RKO (cell line): ENCODE measurements at regions not wholly inside any gene's neighbourhood (a gene's known extent, or its start where the extent isn't known, plus 50 kb on each side); places are given as distances from the start of the nearest gene placed in this dataset.
A peak's percentile ranks its signal among the peaks of the same experiment; 100 is the strongest.
"Not testable (repeated sequence)": the region's sequence is repeated elsewhere in the genome, so short reads cannot be mapped to it uniquely, and the experiment has no call there.

ENCODE experiments used
- DNase-seq: peaks from one replicate; pipeline ENCODE4 v3.0.0-alpha.2; 2016; ENCODE audit warnings: low spot score

DNA sequence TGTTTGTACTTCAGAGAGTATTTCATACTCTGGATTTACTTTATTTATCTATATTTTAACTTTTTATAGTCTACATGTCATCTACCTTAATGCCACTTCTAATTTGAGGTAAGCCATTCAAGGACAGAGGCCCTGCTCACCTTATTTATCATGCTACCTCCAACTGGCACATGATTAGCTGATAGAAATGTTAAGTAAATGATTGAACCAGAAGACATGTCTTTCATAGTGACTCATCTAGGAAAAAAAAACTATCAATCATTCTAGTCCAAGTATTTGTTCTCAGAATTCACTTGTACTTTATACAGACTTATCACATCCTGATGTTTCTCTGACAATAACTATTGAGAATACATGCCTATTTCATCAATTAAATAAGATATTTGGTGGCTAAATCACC lies 856.3 kb downstream of the XPNPEP1 start:
- DNase-seq: no peak

DNA sequence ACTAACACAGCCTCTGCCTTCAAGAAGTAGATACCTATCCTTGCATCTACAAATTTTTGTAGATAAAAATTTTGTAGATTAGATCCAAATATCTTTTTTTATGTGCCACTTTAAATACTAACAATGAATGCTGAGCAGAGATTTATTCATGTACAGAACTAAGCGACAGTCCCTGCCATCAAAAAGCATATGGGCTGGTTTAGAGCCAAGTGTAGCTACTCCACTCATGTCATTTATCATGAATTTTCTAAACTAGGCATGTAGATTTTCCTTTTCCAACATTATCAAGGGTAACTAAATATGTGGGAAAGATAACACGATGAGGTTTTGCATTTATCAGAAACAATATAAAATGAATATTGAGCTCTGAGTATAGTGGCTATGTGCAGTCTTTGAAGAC lies 857.5 kb downstream of the XPNPEP1 start:
- DNase-seq: no peak

DNA sequence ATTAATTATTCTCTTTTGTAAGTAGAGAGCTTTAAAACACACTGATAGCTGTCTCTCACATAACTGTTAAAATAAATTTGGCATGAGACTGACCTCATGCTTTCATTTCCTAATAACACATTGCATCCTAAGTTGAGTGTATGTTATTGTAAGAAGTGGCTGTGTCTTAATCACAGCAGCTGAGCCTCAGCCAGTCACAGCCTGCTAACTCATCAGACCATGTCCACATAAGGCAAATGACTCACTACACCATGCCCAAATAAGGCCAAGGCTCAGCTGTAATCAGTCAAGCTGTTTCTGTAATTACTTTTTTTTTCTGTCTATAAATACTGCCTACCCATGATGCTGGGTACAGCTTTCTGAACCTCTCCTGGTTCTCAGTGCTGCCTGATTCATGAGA lies 860.9 kb downstream of the XPNPEP1 start:
- peak; percentile 79 for DNase-seq

DNA sequence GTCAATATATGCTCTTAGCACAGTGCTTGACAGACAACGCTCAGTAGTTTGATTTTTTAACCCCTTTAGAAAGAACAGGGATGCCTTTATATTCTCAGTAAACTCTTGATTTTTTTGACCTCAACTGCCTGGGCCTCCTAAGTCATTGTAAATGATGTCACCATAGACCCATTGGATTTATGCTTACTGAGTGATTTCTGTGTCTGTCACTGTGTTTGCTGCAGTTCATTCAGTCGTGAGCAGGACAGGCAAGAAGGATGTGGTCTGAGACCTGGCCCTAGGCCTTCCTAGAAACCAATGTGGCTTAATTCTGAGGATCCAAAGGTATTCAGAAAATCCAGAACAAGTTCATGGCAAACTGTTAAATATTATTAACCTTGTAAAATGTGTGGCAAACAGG lies 868.1 kb downstream of the XPNPEP1 start:
- DNase-seq: no peak

DNA sequence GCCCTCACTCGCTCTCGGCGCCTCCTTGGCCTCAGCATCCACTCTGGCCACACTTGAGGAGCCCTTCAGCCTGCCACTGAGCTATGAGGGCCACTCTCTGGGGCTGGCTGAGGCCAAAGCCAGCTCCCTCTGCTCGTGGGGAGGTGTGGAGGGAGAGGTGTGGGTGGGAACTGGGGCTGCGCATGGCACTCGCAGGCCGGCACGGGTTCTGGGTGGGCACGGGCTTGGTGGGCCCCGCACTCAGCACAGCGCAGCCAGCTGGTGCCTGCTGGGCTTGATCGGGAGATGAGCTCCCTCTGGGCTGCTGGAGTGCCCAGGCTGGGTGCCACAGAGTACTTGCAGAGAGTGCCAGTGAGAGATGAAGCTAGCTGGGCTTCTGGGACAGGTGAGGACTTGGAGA lies 875.5 kb downstream of the XPNPEP1 start:
- no peak for DNase-seq

DNA sequence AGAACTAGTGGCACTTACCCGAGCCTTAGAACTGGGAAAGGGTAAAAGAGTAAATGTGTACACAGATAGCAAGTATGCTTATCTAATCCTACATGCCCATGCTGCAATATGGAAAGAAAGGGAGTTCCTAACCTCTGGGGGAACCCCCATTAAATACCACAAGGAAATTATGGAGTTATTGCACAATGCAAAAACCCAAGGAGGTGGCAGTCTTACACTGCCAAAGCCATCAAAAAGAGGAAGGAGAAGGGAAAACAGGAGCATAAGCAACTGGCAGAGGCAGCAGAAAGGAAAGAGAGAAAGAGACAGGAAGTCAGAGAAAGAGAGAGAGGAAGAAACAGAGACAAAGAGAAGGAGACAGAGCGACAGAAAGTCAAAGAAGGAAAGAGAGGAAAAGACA lies 876.9 kb downstream of the XPNPEP1 start:
- not testable (repeated sequence) for DNase-seq

DNA sequence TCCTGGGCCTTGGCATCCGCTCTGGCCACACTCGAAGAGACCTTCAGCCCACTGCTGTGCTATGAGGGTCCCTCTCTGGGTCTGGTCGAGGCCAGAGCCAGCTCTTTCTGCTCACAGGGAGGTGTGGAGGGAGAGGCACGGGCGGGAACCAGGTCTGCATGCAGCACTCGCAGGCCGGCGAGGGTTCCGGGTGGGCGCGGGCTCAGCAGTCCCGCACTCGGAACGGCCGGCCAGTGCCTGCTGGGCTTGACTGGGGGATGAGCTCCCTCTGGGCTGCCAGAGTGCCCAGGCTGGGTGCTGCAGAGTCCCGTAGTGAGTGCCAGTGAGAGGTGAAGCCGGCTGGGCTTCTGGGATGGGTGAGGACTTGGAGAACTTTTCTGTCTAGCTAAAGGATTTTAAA lies 882.7 kb downstream of the XPNPEP1 start:
- DNase-seq: no peak

DNA sequence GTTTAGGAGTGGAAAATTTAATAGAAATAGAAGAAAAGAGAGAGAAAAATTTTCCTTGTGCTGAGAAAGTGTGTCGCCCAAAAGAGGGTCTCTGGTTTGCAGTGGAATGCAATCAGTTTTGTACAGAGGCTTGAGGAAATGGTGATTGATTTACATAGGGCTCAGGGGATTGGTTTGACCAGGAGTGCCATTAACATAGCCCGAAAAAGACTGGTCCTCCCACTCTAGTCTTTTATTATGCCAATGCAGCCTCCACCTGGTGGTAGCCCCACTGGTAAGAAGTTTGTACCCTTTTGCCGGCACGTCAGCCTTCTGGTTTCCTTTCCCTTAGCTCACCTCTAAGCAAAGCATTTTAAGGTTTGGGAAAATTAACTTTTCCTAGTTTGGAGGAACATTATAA lies 885.3 kb downstream of the XPNPEP1 start:
- DNase-seq: no peak

DNA sequence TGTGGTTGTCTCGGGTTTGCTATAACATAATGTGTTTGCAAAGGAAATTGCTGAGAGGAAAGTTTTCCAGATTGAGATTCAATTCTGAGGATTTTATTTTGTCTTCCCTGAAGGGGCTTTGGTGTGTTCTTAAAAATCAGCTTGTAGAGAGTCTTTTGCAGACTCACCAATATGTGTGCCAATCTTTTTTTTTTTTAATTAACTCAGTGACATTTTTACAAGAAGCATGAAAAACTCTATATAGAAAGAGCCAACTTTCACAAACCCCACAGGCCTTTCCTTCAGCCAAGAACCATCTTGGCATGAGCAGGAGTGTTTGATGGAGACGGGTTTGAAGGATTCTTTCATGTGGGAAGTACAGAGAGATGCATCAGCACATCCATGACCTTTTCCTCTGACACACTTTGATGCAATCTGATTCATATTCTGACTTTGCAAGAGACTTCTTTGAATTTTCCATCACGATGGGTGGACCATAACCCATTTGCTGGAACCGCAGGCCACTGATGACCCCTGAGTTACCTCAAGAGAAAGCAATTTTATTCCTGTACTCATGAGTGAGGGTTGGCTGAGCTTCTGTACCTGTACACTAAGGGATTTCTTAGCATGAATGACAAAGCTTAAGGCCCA lies 892.6 kb downstream of the XPNPEP1 start:
- no peak for DNase-seq

DNA sequence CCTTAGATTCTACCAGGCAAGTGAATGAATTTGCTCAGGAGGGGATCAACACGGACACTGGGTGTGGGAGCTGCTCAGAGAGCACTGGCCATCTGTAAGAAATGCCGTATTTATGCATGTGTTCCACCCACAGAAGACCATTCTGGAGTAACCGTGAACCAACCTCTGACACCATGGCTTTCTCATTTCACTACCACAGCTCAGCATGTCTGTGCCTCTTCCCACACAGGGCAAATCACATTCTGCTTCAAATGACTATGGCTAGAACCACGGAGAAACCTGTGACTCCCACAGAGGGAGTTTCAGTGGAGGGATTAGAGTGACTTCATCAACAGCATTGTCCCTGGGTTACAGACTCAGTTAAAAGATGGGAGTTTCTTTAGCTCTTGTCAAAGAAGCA lies 893.4 kb downstream of the XPNPEP1 start:
- DNase-seq: no peak

DNA sequence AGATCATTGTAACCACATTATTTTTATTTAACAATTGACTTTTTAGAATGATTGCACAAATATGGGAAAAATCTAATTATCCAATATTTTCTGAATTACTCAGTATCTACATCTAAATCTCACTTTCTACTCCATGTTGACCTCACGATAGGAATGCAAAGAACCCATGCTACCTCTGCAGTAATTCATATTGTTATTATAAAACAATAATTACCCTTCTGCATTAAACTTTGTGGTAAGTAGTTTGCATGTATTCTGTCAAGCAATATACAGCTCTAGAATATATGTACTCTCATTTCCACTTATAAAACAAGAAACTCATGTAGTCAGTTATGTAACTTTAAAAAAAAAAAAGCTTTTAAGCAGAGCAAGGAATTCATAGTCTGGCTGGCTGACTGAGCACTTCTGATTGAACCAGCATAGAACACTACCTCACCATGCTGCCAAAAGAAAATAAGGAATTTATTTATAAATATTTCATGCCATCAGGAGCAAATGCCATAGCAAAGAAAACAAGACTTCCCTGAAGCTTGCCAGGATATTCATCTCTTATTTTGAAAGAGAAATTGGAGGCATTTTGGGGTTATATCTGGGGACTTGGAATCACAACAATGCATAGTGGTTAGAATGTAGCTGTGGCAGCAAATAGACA lies 895.7 kb downstream of the XPNPEP1 start:
- no peak for DNase-seq

DNA sequence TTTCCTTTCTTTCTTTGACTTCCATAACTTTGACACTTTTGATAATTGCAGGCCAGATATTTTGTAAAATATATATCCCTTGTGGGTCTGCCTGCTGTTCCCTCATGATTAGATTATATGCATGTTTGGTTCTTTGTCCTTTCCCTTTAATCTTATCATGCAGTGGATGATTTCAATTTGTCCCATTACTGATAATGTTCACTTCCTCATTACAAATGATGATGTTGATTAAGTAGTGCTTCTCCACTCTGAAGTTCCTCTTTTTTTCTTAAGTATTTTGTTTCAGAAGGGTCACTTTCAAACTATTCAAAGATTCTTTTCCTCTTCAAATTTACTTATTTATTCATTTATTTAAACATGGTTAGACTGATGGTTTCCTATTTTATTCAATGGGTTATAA lies 898.1 kb downstream of the XPNPEP1 start:
- no peak for DNase-seq

DNA sequence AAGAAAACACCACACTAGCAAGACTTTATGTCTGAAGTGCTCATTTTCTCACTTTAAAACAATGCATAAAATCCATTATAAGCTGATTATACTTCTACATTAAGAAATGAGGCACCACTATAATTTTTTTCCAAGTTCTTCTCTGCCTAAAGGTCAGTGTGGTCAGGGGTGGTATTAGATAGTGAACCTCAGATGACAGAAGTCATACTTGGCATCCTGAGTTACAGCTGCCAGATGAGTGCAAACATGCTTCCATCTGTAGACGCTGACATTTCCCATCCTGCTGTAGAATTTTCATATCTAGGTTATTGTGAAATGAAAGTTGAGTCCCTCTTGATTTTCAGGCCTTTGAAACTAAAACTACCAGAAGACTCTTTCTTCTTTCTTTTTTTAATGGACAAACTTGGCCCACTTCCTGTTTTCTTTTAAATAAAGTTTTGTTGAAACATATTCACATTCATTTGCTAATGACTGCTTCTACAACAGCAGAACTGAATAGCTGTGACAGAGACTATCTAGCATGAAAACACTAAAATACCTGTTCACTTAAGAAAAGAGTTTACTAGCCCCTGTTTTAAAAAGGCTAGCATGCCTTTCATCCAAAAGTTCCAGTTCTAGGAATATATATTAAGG lies 900.8 kb downstream of the XPNPEP1 start:
- no peak for DNase-seq

DNA sequence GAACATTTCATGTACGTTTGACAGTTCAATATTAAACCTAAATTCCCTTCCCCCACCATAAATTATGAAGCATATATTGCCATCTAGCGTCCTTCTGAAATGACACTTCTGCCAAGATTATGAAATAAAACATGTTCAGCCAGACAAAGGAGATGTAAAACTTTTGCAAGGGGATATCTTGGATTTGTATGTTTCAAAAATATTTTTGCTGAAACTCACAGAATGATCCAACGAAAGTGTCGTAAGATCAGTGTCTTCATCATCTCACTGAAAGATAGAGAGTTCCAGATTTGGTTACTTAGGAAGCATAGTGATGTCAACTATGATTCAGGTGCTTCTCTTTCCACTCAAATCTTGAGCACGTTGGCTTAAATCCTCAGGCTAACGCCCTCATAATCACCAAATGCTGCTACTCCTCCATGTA lies 904.3 kb downstream of the XPNPEP1 start:
- DNase-seq: peak; percentile 40

DNA sequence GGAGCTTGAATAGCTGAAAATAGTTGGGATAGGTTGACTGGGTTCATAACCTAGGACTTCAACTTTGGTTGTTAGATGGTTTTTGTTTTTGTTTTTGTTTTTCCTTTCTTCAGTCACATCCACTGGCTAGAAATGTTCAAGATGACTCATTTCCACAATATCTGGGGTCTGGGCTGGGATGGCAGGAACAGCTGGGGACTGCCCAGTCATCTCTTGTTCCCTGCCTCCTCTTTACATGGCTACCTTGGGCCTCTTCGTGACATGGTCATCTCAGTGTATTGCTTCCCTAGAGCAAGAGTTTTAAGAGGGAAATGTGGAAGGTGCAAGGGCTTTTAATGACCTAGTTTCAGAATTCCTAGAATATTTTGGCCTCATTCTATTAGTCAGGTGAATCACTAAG lies 915.8 kb downstream of the XPNPEP1 start:
- no peak for DNase-seq

DNA sequence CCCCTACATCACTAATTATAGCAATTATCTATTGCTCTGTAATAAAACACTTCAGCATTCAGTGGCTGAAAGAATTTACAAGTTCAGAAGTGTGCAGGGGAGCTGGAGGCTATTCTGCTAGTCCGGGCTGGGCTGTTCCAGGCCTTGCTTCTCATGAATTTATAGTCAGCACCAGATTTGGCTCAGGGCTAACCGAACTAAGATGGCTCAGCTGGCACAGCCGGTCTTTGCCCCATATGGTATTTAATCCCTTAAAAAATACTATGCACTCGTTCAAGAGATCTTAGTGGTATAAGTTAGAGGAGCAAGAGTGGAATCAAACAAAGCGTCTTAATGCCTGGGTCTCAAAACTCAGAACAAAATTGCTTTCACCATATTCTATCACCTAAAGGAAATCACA lies 932.9 kb downstream of the XPNPEP1 start:
- DNase-seq: no peak

DNA sequence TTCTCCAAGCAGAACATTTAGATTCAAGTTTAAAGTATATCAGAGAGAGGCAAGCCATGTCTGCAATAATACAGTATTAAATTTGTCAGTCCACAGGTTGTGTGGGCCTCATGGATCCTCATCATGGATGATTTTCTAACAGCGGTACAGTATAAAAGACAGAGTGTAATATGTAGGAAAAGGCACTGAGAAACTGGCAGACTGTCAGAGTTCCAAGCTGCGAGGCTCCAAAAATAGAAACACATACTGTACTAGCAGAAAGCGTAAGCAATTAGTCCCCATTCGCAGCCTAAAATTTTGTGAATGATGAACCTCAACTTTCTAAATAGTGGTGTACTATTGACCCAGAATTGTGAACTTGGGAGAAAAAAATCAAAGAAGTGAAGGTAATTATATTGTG lies 933.3 kb downstream of the XPNPEP1 start:
- no peak for DNase-seq

DNA sequence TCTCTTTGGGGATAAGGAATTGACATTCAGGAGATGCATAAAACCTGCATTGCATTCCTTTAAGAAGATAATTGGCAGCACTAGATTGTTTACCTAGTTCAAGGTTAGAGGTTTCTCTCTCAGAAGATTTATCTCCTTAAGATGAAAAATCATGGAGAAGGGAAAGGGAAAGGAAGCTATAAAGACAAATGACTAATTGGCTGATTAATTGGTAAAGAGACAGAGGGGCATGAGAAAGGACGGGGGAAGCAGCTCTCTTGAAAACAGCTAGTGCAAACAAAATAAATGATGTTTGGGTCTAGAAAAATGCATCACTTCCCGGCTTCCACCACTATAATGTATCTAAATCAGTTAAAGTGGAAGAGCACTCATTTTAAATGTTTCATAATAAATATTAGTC lies 941.2 kb downstream of the XPNPEP1 start:
- DNase-seq: no peak

DNA sequence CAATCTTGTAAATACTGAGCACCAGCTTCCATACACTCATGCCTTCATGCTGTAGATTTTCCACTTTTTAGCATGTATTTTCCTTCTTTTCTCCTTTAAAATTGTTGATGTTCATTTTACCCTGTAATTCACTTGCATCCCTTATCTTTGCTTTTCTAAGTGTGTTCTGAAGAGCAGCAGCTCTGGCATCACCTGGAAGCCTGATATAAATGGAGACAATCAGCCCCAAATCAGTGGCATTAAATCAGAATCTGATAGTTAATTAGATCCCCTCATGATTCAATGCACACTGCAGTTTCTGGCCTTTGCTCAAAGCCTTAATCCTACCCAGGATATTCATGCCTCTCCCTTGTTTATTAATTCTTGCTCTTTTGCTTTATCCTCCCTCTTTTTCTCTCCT lies 942.4 kb downstream of the XPNPEP1 start:
- DNase-seq: no peak

DNA sequence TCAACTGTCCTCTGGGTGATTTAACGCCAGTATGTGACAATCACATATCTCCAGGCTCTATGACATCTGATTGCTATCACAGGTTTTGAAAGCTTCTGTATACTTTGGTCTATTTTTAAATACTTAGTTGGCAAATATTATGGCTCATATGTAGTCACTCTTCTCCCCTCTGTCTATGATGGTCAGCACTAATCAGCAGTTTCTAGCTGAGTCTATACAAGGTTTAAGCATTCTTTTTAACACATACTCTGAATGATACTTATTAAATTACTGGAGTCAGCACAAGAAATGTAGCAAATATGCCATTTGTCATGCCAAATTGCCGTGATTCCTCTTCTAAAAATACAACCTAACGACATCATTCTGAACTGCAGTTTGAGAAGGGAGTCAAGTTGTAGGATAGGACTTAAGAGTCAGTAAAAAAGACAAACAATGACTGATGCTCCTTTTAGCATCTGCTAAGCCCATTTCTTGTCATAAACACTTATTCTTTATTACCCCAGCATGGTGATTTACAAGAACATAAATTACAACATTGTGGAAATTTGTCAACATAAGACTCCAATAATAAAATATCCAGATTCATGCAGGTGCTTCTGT lies 947.8 kb downstream of the XPNPEP1 start:
- DNase-seq: no peak

DNA sequence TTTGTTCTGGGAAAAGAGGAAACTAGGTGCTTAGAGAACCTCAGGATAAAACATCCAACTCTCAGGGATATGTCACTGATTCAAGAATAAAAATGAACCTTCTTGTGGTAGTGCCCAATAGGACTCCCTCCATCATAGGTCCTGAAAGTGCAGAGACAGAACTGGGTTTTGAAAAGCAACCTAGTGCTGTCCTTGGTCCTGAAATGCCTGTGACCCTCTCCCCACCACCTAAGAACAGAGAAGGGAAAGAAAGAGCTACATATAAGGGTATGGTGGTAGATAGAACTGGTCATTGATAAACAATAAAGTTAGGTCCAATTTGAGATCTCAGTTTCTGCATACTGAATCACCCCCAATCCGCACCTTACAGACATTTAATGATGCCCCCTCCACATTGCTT lies 953.3 kb downstream of the XPNPEP1 start:
- DNase-seq: peak; percentile 38

DNA sequence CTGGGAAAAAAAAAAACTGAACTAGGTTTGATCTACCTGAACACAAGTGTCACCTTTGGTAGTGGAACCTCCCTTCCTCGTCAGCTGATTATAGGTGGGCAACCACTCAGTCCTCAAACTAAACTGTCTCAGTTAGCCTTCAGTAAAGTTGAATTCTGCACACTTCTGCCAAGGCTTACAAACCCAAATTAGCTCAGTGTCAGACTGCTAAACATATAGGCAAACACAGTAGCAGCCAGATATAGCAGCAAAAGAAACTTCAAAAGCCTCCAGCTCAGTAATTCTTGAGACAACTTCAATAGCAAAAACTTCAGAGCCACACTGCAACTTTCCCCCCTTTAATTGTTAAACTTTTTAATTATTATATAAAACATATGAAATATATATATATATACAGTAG lies 956.9 kb downstream of the XPNPEP1 start:
- no peak for DNase-seq

DNA sequence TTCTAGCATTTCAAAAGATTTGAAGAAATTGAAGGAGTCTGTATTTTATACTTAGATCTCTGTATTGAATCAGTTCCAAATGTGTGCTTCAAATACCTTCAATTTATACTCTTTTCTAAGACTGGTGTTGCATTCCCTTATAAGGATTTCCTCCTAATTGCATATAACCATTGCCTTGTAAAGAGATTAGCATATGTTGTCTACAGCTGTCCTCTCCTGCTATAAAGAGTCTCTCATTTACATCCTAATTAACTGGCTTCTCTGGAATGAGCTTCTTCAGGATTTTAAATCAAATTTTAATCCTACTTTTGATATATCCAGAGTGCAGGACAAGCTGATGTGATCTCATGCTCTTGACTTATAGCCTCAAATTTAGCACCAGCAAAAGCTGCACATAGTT lies 957.3 kb downstream of the XPNPEP1 start:
- no peak for DNase-seq
